ENCODE measurements at regions not wholly inside any gene's neighbourhood (a gene's known extent, or its start where the extent isn't known, plus 50 kb on each side); places are given as distances from the start of the nearest gene placed in this dataset.

DNA sequence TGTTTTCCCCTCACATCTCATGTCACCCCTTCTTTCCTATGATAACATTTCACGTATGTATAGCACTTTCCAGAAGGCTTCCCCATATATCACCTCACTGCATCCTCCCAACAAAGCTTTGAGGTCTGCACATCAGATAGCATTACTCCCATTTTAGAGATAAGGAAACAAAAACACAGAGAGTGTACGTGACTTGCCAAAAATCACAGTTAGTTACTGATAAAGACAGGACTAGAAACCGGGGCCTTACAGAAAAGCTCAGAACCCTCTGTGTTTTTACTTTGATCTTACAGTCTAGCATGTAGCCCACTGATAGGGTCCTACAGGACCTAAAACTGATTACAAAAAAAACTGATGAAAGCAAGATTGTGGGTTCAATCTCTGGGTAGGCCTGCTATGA, 202.9 kb upstream of the CDKN3 start:
- TF ChIP-seq TAF1 (IDR thresholded peaks at IDR 0.05; ENCODE audit: low read depth) (no peak), RAD21 (IDR thresholded peaks at IDR 0.05; ENCODE audit: low read depth) (no peak), REST (IDR thresholded peaks at IDR 0.05; ENCODE audit: low read depth) (no peak), EGR1 (IDR thresholded peaks at IDR 0.05) (no peak)

Measured in Ishikawa (cell line).